IMR-90 (cell line): ENCODE measurements at regions not wholly inside any gene's neighbourhood (a gene's known extent, or its start where the extent isn't known, plus 50 kb on each side); places are given as distances from the start of the nearest gene placed in this dataset.

Source experiments
- ATAC-seq: fragments of 200-7000 bp; cut with Tn5 transposase; 2 replicates; pipeline ENCODE4 v1.9.1; 2020; ENCODE audit warnings: low read depth, mild to moderate bottlenecking, moderate library complexity
- BruUV-seq: library from RNA; stranded (reverse); fragments of 400-500 nt; replicated peaks from 2 replicates; lab custom pipeline; 2021; lab: Mats Ljungman, UMichigan
- CTCF ChIA-PET: fragments of 300-600 bp; formaldehyde crosslinking; extraction: SDS; loops from one replicate; lab custom pipeline; 2021; ENCODE audit warnings: antibody characterized with exemption; lab: Yijun Ruan, JAX
- POLR2A ChIA-PET: fragments of 300-600 bp; sonication (Branson Sonifier 250); formaldehyde crosslinking; loops from one replicate; lab custom pipeline; 2022; ENCODE audit warnings: antibody characterized with exemption; ENCODE audit not compliant: unreplicated experiment; lab: Charles Lee
- DNase-seq: peaks from one replicate; pipeline ENCODE4 v3.0.0; 2013
- H2AFZ ChIP-seq: replicated peaks from 2 replicates; pipeline ENCODE3; 2013; ENCODE audit warnings: low read length, mild to moderate bottlenecking; ENCODE audit not compliant: poor library complexity
- H2AK5ac ChIP-seq: 2 replicates; pipeline ENCODE4 v1.6.1; 2013; ENCODE audit warnings: low read depth, low read length, inconsistent platforms
- H2AK9ac ChIP-seq: replicated peaks from 2 replicates; pipeline ENCODE3; 2013; ENCODE audit warnings: mild to moderate bottlenecking, low read depth, low read length, moderate library complexity; ENCODE audit not compliant: poor library complexity
- H2BK120ac ChIP-seq: 2 replicates; pipeline ENCODE4 v1.6.1; 2013; ENCODE audit warnings: low read depth, low read length, inconsistent platforms
- H2BK15ac ChIP-seq: 3 replicates; pipeline ENCODE4 v1.6.1; 2013; ENCODE audit warnings: low read depth, low read length, inconsistent platforms
- H2BK20ac ChIP-seq: 2 replicates; pipeline ENCODE4 v1.6.1; 2013; ENCODE audit warnings: low read depth, mild to moderate bottlenecking, inconsistent platforms, low read length, moderate library complexity
- H2BK5ac ChIP-seq: 2 replicates; pipeline ENCODE4 v1.6.1; 2013; ENCODE audit warnings: mild to moderate bottlenecking, low read depth, low read length, inconsistent platforms; ENCODE audit not compliant: poor library complexity, severe bottlenecking
- H3K14ac ChIP-seq: replicated peaks from 2 replicates; pipeline ENCODE4 v1.6.1; 2013; ENCODE audit warnings: low read depth, low read length, inconsistent platforms
- H3K18ac ChIP-seq: 2 replicates; pipeline ENCODE4 v1.6.1; 2013; ENCODE audit warnings: low read depth, low read length, control low read depth
- H3K23ac ChIP-seq: 2 replicates; pipeline ENCODE4 v1.6.1; 2013; ENCODE audit warnings: low read depth, low read length, inconsistent platforms
- H3K27ac ChIP-seq: 2 replicates; pipeline ENCODE4 v1.5.1; 2013; ENCODE audit warnings: mild to moderate bottlenecking, control low read depth, low read length; ENCODE audit not compliant: insufficient read depth
- H3K27me3 ChIP-seq: 2 replicates; pipeline ENCODE4 v1.6.1; 2013; ENCODE audit warnings: low read length; ENCODE audit not compliant: control insufficient read depth, insufficient read depth
- H3K36me3 ChIP-seq: 2 replicates; pipeline ENCODE4 v1.6.1; 2013; ENCODE audit warnings: low read length, mixed read lengths; ENCODE audit not compliant: control insufficient read depth, insufficient read depth
- H3K4ac ChIP-seq: 2 replicates; pipeline ENCODE4 v1.6.1; 2013; ENCODE audit warnings: low read depth, low read length, inconsistent platforms
- H3K4me1 ChIP-seq: 2 replicates; pipeline ENCODE4 v1.6.1; 2013; ENCODE audit warnings: low read length, mixed read lengths; ENCODE audit not compliant: control insufficient read depth, insufficient read depth
- H3K4me2 ChIP-seq: 2 replicates; pipeline ENCODE4 v1.6.1; 2013; ENCODE audit warnings: low read depth, mild to moderate bottlenecking, control low read depth, low read length, moderate library complexity
- H3K4me3 ChIP-seq: 2 replicates; pipeline ENCODE4 v1.5.1; 2013; ENCODE audit warnings: low read depth, mild to moderate bottlenecking, control low read depth, low read length, moderate library complexity; ENCODE audit not compliant: insufficient read depth
- H3K56ac ChIP-seq: 2 replicates; pipeline ENCODE4 v1.6.1; 2013; ENCODE audit warnings: low read length, inconsistent platforms; ENCODE audit not compliant: insufficient read depth; ENCODE audit errors: extremely low read depth
- H3K79me1 ChIP-seq, 2 experiments: 2 replicates each; pipeline ENCODE4 v1.6.1; 2013; ENCODE audit warnings: low read length in 2 of 2, inconsistent platforms in 1 of 2, low read depth in 1 of 2
- H3K9ac ChIP-seq: 2 replicates; pipeline ENCODE4 v1.6.1; 2013; ENCODE audit warnings: low read depth, low read length, control low read depth
- H3K9me1 ChIP-seq: 2 replicates; pipeline ENCODE4 v1.6.1; 2013; ENCODE audit warnings: low read length, inconsistent platforms; ENCODE audit not compliant: insufficient read depth
- H3K9me3 ChIP-seq: 2 replicates; pipeline ENCODE4 v1.6.1; 2013; ENCODE audit warnings: low read length; ENCODE audit not compliant: control insufficient read depth, insufficient read depth
- H4K20me1 ChIP-seq: 2 replicates; pipeline ENCODE4 v1.6.1; 2013; ENCODE audit warnings: low read length, inconsistent platforms; ENCODE audit not compliant: insufficient read depth
- H4K5ac ChIP-seq: 2 replicates; pipeline ENCODE4 v1.6.1; 2013; ENCODE audit warnings: mild to moderate bottlenecking, low read depth, low read length, control low read depth
- H4K8ac ChIP-seq, 2 experiments: 2 replicates each; pipeline ENCODE4 v1.6.1; 2013; ENCODE audit warnings: low read depth in 2 of 2, low read length in 2 of 2, control low read depth in 1 of 2, inconsistent platforms in 1 of 2
- H4K91ac ChIP-seq: 2 replicates; pipeline ENCODE4 v1.6.1; 2013; ENCODE audit warnings: low read depth, low read length, inconsistent platforms; ENCODE audit not compliant: insufficient read depth
- CEBPB ChIP-seq: IDR thresholded peaks from 2 replicates; pipeline ENCODE4 v1.6.1; 2012; ENCODE audit warnings: low read depth, low read length, improper control_type of control experiment
- FOS ChIP-seq: fragments of 150-350 bp; IDR thresholded peaks from 2 replicates; pipeline ENCODE4 v1.6.1; 2016; ENCODE audit warnings: low read depth, low read length
- MAFK ChIP-seq: IDR thresholded peaks from 2 replicates; pipeline ENCODE4 v1.6.1; 2012; ENCODE audit warnings: low read depth, low read length, improper control_type of control experiment
- NFE2L2 ChIP-seq: fragments of 150-350 bp; IDR thresholded peaks from 2 replicates; pipeline ENCODE4 v1.6.1; 2016; ENCODE audit warnings: low read depth, mild to moderate bottlenecking, low read length
- RAD21 ChIP-seq: IDR thresholded peaks from 2 replicates; pipeline ENCODE4 v1.6.1; 2012; ENCODE audit warnings: low read length, improper control_type of control experiment
- WGBS, 2 experiments: methylation state at CpG; one replicate each; pipeline versions ENCODE4 v1.1.5 to v1.1.7; 2013; ENCODE audit warnings: missing lambda C conversion rate in 2 of 2; ENCODE audit not compliant: insufficient read length in 1 of 2; ENCODE audit errors: extremely low coverage in 2 of 2; 5-methylcytosine and 5-hydroxymethylcytosine counted together
- dilution Hi-C: fragments of 300-500 bp; cut with HindIII; formaldehyde crosslinking; loops from one replicate; pipeline ENCODE4 v1.14.3; 2018; ENCODE audit warnings: low sequenced_read_pairs; ENCODE audit not compliant: unreplicated experiment
- in situ Hi-C: fragments of 300-500 bp; cut with MboI; formaldehyde crosslinking; loops from 3 replicates; pipeline ENCODE4 v1.14.3; 2019; ENCODE audit warnings: low sequenced_read_pairs, inconsistent platforms, mixed read lengths
- intact Hi-C: fragments of 100-400 bp; cut with micrococcal nuclease; formaldehyde crosslinking; loops from 2 replicates; pipeline ENCODE4 v1.10.0; 2022

- Histone ChIP-seq H3K27me3 (no peaks in the 10 kb centered on the region), H2BK120ac (no peak overlapping the region), H3K27ac (no peak overlapping the region), H4K20me1 (no peaks in the 10 kb centered on the region), H3K9me3 (no peaks in the 10 kb centered on the region), H3K14ac (no peak overlapping the region), H2BK15ac (no peak overlapping the region), H4K5ac (no peak overlapping the region), H4K8ac (no peak overlapping the region), H3K4ac (no peak overlapping the region), H3K79me1 (no peaks in the 10 kb centered on the region), H3K18ac (no peak overlapping the region), H4K91ac (no peak overlapping the region), H3K4me2 (no peak overlapping the region), H3K4me3 (no peak overlapping the region), H2AK5ac (no peak overlapping the region), H3K36me3 (no peaks in the 10 kb centered on the region), H3K9me1 (no peaks in the 10 kb centered on the region), H2AK9ac (no peak overlapping the region), H3K4me1 (no peaks in the 10 kb centered on the region), H3K56ac (no peak overlapping the region), H2BK20ac (no peak overlapping the region), H2AFZ (no peak overlapping the region), H3K9ac (no peak overlapping the region), H2BK5ac (no peak overlapping the region), H3K23ac (no peak overlapping the region)
- WGBS, 2 experiments, result no CpG with 5 or more reads among the region's 3 CpGs
- intact Hi-C loops (no loop called here), in situ Hi-C loops (no loop called here), dilution Hi-C loops (no loop called here)
- ChIA-PET POLR2A (no interaction called here), CTCF (no interaction called here)
- BruUV-seq, result no TSS peak
- ATAC-seq (peak; percentile 67), DNase-seq (peak; percentile 73)
- peak; percentile 64; the same call in 1 of the 2 replicates for TF ChIP-seq NFE2L2
- peak; percentile 85 for TF ChIP-seq CEBPB
- TF ChIP-seq MAFK, result peak; percentile 32; the same call in 1 of the 2 replicates
- TF ChIP-seq RAD21, result no peak
- peak; percentile 12; the same call in 1 of the 2 replicates for TF ChIP-seq FOS
These were observed 192.5 kb upstream of the FAM98A start for GRCh38 chr2:33791625-33792024.
